Natural killer cell (primary cell): ENCODE measurements at regions not wholly inside any gene's neighbourhood (a gene's known extent, or its start where the extent isn't known, plus 50 kb on each side); places are given as distances from the start of the nearest gene placed in this dataset.
"Not testable (repeated sequence)": the region's sequence is repeated elsewhere in the genome, so short reads cannot be mapped to it uniquely, and the experiment has no call there.

Source experiments
- ATAC-seq, 3 donors: fragments of 150-1000 bp in 2 of 3; fragments of 200-7000 bp in 1 of 3; cut with Tn5 transposase; 1 replicate in 1 of 3; 2 replicates in 2 of 3; pipeline ENCODE4 v1.10.0; 2021; ENCODE audit warnings: mild to moderate bottlenecking in 2 of 3, moderate library complexity in 2 of 3
- DNase-seq, 2 donors: peaks; one replicate each; pipeline versions ENCODE4 v3.0.0 to v3.0.0-alpha.2; 2013 to 2021; ENCODE audit warnings: mixed read lengths in 1 of 2
- H3K27ac ChIP-seq: one replicate; pipeline ENCODE4 v1.5.1; 2013; ENCODE audit warnings: mild to moderate bottlenecking, low read length
- H3K27me3 ChIP-seq: one replicate; pipeline ENCODE4 v1.6.1; 2013; ENCODE audit warnings: low read length; ENCODE audit not compliant: control insufficient read depth, insufficient read depth
- H3K36me3 ChIP-seq: one replicate; pipeline ENCODE4 v1.6.1; 2013; ENCODE audit warnings: low read length; ENCODE audit not compliant: control insufficient read depth, insufficient read depth
- H3K4me1 ChIP-seq: one replicate; pipeline ENCODE4 v1.6.1; 2013; ENCODE audit warnings: low read length; ENCODE audit not compliant: control insufficient read depth, insufficient read depth
- H3K4me3 ChIP-seq: one replicate; pipeline ENCODE4 v1.5.1; 2013; ENCODE audit warnings: low read length
- H3K9me3 ChIP-seq: one replicate; pipeline ENCODE4 v1.6.1; 2013; ENCODE audit warnings: low read length; ENCODE audit not compliant: control insufficient read depth, insufficient read depth
- H3K27ac Mint-ChIP-seq, 2 donors: one replicate each; pipeline ENCODE4 v1.8.0; 2022; ENCODE audit warnings: mild to moderate bottlenecking in 2 of 2, mixed read lengths in 2 of 2, moderate library complexity in 1 of 2
- H3K27me3 Mint-ChIP-seq, 2 donors: one replicate each; pipeline ENCODE4 v1.8.0; 2022; ENCODE audit warnings: low read depth in 2 of 2, mixed read lengths in 2 of 2
- H3K36me3 Mint-ChIP-seq: one replicate; pipeline ENCODE4 v1.8.0; 2022; ENCODE audit warnings: mixed read lengths
- H3K4me1 Mint-ChIP-seq, 2 donors: one replicate each; pipeline ENCODE4 v1.8.0; 2022; ENCODE audit warnings: mixed read lengths in 2 of 2
- H3K4me3 Mint-ChIP-seq: one replicate; pipeline ENCODE4 v1.8.0; 2022; ENCODE audit warnings: mild to moderate bottlenecking, moderate library complexity, mixed read lengths
- H3K9me3 Mint-ChIP-seq, 2 donors: one replicate each; pipeline ENCODE4 v1.8.0; 2022; ENCODE audit warnings: mixed read lengths in 2 of 2
- WGBS: methylation state at CpG from one replicate; pipeline ENCODE4 v1.1.7; 2013; ENCODE audit warnings: missing lambda C conversion rate; ENCODE audit not compliant: insufficient coverage; 5-methylcytosine and 5-hydroxymethylcytosine counted together
- intact Hi-C: fragments of 100-400 bp; cut with micrococcal nuclease; formaldehyde crosslinking; loops from one replicate; pipeline ENCODE4 v1.14.2; 2022

- H3K4me3 Mint-ChIP-seq, intact Hi-C loops, H3K4me1 Mint-ChIP-seq, H3K27ac ChIP-seq, H3K27me3 ChIP-seq, H3K4me3 ChIP-seq, ATAC-seq, H3K36me3 Mint-ChIP-seq, H3K9me3 Mint-ChIP-seq, H3K27me3 Mint-ChIP-seq, H3K27ac Mint-ChIP-seq, DNase-seq, H3K4me1 ChIP-seq, H3K9me3 ChIP-seq, H3K36me3 ChIP-seq: not testable (repeated sequence)
- 83% methylated on average over 5 of the region's 5 CpGs for WGBS
These were observed 132.4 kb upstream of the ZNF469 start for GRCh38 chr16:88250381-88250780.

DNA sequence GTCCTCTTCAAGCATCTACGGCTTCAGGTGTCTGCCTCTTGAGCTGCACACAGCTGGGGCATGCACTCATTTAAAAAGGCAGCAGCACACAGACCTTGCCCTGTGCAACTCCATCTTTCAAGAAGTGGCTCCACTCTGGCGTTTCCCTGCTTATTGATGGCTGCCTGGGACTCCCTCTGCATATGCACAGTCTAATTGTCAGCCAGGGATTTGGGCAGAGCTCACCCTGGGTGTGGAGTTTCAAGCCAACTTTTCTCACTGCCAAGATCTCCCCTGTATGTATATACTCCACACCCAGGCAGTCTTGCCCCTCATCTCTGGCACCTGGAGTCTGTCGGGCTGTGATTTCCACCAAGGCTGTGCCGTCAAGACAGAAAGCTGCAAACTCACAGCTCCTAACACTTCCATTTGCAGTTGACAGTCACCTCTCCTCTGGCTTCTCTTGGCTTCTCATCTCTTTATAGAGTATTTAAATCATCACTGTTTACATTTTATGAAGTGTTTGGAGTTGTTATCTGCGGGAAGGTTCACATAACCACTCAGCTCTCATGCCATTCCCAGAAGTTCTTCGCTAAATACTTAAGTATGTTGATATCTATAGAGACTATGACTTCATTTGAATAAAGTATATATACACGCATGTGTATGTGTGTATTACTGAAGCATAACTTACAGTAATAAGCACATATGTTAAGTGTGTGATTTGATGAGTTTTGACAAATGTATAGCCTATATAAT lies 130.5 kb upstream of the ZNF469 start:
- H3K27me3 Mint-ChIP-seq: peaks cover 2 to 26% of the 10 kb centered on the region in 2 donors
- H3K4me3 Mint-ChIP-seq, H3K4me1 ChIP-seq, H3K36me3 ChIP-seq, H3K4me1 Mint-ChIP-seq, H3K27me3 ChIP-seq, DNase-seq, H3K4me3 ChIP-seq, ATAC-seq, H3K9me3 Mint-ChIP-seq, H3K27ac Mint-ChIP-seq, H3K36me3 Mint-ChIP-seq, H3K9me3 ChIP-seq, intact Hi-C loops, H3K27ac ChIP-seq: not testable (repeated sequence)
- WGBS: 60% methylated on average over 1 of the region's 7 CpGs

GRCh38 chr16:88258141-88258540 lies 124.6 kb upstream of the ZNF469 start:
- DNase-seq, H3K9me3 ChIP-seq, H3K27ac ChIP-seq, H3K4me1 ChIP-seq, H3K4me3 Mint-ChIP-seq, H3K27me3 ChIP-seq, H3K36me3 Mint-ChIP-seq, H3K27ac Mint-ChIP-seq, ATAC-seq, intact Hi-C loops, H3K4me3 ChIP-seq, H3K9me3 Mint-ChIP-seq, H3K36me3 ChIP-seq, H3K4me1 Mint-ChIP-seq: not testable (repeated sequence)
- WGBS: no CpG with 5 or more reads among the region's 2 CpGs
- peaks cover 24 to 46% of the 10 kb centered on the region in 2 donors for H3K27me3 Mint-ChIP-seq

DNA sequence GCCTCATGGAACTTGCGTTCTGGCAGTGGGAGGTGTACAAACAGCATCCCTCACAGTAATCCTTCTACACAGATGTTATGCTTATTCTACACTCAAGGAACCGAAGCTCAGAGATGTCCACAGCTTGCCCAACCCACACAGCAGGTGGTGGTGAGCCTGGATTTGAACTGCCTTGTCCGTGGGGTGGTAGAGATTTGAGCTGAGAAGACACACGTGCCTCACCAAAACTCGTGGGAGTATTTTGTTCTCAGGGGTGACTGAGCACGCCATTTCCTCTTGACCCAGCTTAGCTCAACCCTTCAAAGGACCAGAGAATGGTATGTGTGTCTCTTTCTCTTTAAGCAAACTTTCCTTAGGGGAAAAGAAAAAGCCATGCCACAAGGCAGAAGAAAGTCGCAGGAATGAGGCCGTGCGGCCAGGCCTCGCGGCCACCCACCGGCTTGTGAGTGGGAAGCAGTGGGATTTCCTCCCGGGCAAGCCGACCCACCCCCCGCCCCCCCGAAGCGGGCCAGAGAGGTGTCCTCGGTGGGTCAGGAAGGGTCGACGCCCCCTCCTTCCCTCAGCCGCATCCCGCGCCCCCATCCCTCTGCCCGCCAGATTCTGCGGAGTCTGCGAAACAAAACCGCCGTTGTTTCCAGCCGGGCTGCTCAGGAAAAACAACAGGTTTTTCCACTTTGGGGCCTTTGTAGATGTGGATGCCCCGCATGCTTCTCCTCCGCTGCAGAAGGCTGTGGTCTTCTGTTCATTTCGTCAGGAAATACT lies 123.8 kb upstream of the ZNF469 start:
- H3K9me3 Mint-ChIP-seq, H3K4me1 ChIP-seq, intact Hi-C loops, H3K9me3 ChIP-seq, ATAC-seq, H3K27me3 ChIP-seq, H3K4me3 ChIP-seq, H3K4me3 Mint-ChIP-seq, H3K27ac Mint-ChIP-seq, H3K27ac ChIP-seq, H3K36me3 Mint-ChIP-seq, H3K4me1 Mint-ChIP-seq, H3K36me3 ChIP-seq, DNase-seq: not testable (repeated sequence)
- peaks cover 24 to 46% of the 10 kb centered on the region in 2 donors for H3K27me3 Mint-ChIP-seq
- 13% methylated on average over 25 of the region's 32 CpGs for WGBS

GRCh38 chr16:88259538-88259937 lies 123.2 kb upstream of the ZNF469 start:
- H3K27ac Mint-ChIP-seq, H3K4me3 ChIP-seq, H3K4me1 Mint-ChIP-seq, H3K9me3 Mint-ChIP-seq, ATAC-seq, H3K9me3 ChIP-seq, H3K4me3 Mint-ChIP-seq, H3K4me1 ChIP-seq, intact Hi-C loops, DNase-seq, H3K36me3 ChIP-seq, H3K27me3 ChIP-seq, H3K27ac ChIP-seq, H3K36me3 Mint-ChIP-seq: not testable (repeated sequence)
- 78% methylated on average over 9 of the region's 10 CpGs for WGBS
- peaks cover 24 to 46% of the 10 kb centered on the region in 2 donors for H3K27me3 Mint-ChIP-seq

DNA sequence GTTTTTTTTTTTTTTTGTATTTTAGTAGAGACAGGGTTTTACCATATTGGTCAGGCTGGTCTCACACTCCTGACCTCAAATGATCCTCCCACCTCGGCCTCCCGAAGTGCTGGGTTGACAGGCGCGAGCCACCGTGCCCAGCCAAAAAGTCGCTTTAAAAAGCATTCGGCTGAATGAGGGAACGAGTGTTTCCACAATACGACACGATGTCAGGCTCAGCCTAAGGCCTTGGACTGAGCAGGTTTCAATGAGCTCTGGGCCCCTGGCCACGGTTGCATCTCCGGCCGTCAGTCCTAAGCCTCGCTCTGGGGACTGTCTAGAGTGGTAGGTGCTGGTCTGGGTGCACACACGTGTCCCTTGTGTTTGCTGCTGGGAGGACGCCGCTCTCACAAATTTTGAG lies 122.6 kb upstream of the ZNF469 start:
- intact Hi-C loops, H3K4me3 ChIP-seq, H3K9me3 ChIP-seq, DNase-seq, H3K36me3 ChIP-seq, H3K4me1 Mint-ChIP-seq, H3K27me3 ChIP-seq, H3K36me3 Mint-ChIP-seq, H3K9me3 Mint-ChIP-seq, ATAC-seq, H3K27ac ChIP-seq, H3K27ac Mint-ChIP-seq, H3K4me1 ChIP-seq, H3K4me3 Mint-ChIP-seq: not testable (repeated sequence)
- peaks cover 24 to 41% of the 10 kb centered on the region in 2 donors for H3K27me3 Mint-ChIP-seq
- 88% methylated on average over 17 of the region's 17 CpGs for WGBS

GRCh38 chr16:88260881-88261665 lies 121.7 kb upstream of the ZNF469 start:
- H3K27me3 Mint-ChIP-seq: peaks cover 25 to 31% of the 10 kb centered on the region in 2 donors
- H3K9me3 ChIP-seq, H3K4me3 ChIP-seq, DNase-seq, intact Hi-C loops, H3K4me3 Mint-ChIP-seq, H3K9me3 Mint-ChIP-seq, H3K36me3 ChIP-seq, H3K4me1 Mint-ChIP-seq, H3K36me3 Mint-ChIP-seq, H3K27ac Mint-ChIP-seq, ATAC-seq, H3K27me3 ChIP-seq, H3K27ac ChIP-seq: not testable (repeated sequence)
- peaks cover 14% of the 10 kb centered on the region for H3K4me1 ChIP-seq
- 88% methylated on average over 24 of the region's 26 CpGs for WGBS
